ENCODE measurements at regions not wholly inside any gene's neighbourhood (a gene's known extent, or its start where the extent isn't known, plus 50 kb on each side); places are given as distances from the start of the nearest gene placed in this dataset.
"Not testable (repeated sequence)": the region's sequence is repeated elsewhere in the genome, so short reads cannot be mapped to it uniquely, and the experiment has no call there.

- not testable (repeated sequence) for ATAC-seq; DNase-seq (ENCODE audit: low spot score)
Measured at GRCh38 chr7:103244865-103245264, 52.4 kb upstream of the PMPCB start.

- peak; percentile 60 for DNase-seq (ENCODE audit: low spot score)
- peak; percentile 88 for ATAC-seq
Measured at GRCh38 chr7:103240806-103241205, 56.4 kb upstream of the PMPCB start.

GRCh38 chr7:103235824-103236223 lies 61.4 kb upstream of the PMPCB start:
- ATAC-seq = peak; percentile 44
- not testable (repeated sequence) for DNase-seq (ENCODE audit: low spot score)

- ATAC-seq = peak; percentile 98
- peak; percentile 69 for DNase-seq (ENCODE audit: low spot score)
Measured at GRCh38 chr7:103234877-103235276, 62.4 kb upstream of the PMPCB start.

- not testable (repeated sequence) for ATAC-seq; DNase-seq (ENCODE audit: low spot score)
Measured at GRCh38 chr7:103227787-103228186, 69.4 kb upstream of the PMPCB start.

GRCh38 chr7:103225798-103226197 lies 71.4 kb upstream of the PMPCB start:
- ATAC-seq; DNase-seq (ENCODE audit: low spot score): not testable (repeated sequence)

- not testable (repeated sequence) for ATAC-seq; DNase-seq (ENCODE audit: low spot score)
Measured at GRCh38 chr7:103223065-103223464, 74.2 kb upstream of the NAPEPLD start.

GRCh38 chr7:103211049-103211448 lies 62.1 kb upstream of the NAPEPLD start:
- DNase-seq (ENCODE audit: low spot score); ATAC-seq: not testable (repeated sequence)

GRCh38 chr7:103199191-103199590 lies 50.3 kb upstream of the NAPEPLD start:
- DNase-seq (ENCODE audit: low spot score); ATAC-seq: not testable (repeated sequence)

All from left lobe of liver (tissue), 2 donors.